Testis (tissue), 2 donors: ENCODE measurements at regions not wholly inside any gene's neighbourhood (a gene's known extent, or its start where the extent isn't known, plus 50 kb on each side); places are given as distances from the start of the nearest gene placed in this dataset.
"Not testable (repeated sequence)": the region's sequence is repeated elsewhere in the genome, so short reads cannot be mapped to it uniquely, and the experiment has no call there.

Experiments
- POLR2A ChIP-seq: fragments of 450-650 bp; IDR thresholded peaks from one replicate; pipeline ENCODE4 v1.6.1; 2017; ENCODE audit warnings: antibody characterized with exemption, mild to moderate bottlenecking, moderate library complexity
- TF ChIP-seq, protein P1 (sequence below), 3 experiments: fragments of 450-650 bp in 2 of 3; fragments of 200-600 bp in 1 of 3; sonication (generic) in 1 of 3; IDR thresholded peaks; one replicate each; pipeline ENCODE4 v1.5.1; 2016 to 2019; ENCODE audit warnings: antibody characterized with exemption in 3 of 3, mild to moderate bottlenecking in 2 of 3, moderate library complexity in 1 of 3

- TF ChIP-seq, protein P1, sequence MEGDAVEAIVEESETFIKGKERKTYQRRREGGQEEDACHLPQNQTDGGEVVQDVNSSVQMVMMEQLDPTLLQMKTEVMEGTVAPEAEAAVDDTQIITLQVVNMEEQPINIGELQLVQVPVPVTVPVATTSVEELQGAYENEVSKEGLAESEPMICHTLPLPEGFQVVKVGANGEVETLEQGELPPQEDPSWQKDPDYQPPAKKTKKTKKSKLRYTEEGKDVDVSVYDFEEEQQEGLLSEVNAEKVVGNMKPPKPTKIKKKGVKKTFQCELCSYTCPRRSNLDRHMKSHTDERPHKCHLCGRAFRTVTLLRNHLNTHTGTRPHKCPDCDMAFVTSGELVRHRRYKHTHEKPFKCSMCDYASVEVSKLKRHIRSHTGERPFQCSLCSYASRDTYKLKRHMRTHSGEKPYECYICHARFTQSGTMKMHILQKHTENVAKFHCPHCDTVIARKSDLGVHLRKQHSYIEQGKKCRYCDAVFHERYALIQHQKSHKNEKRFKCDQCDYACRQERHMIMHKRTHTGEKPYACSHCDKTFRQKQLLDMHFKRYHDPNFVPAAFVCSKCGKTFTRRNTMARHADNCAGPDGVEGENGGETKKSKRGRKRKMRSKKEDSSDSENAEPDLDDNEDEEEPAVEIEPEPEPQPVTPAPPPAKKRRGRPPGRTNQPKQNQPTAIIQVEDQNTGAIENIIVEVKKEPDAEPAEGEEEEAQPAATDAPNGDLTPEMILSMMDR (IDR thresholded peaks at IDR 0.05) = not testable (repeated sequence)
- not testable (repeated sequence) for TF ChIP-seq POLR2A
Measured at GRCh38 chrX:3911012-3911411, 197.6 kb upstream of the PRKX start.
